Hepatocyte (in vitro differentiated cells): ENCODE measurements at regions not wholly inside any gene's neighbourhood (a gene's known extent, or its start where the extent isn't known, plus 50 kb on each side); places are given as distances from the start of the nearest gene placed in this dataset.
"Not testable (repeated sequence)": the region's sequence is repeated elsewhere in the genome, so short reads cannot be mapped to it uniquely, and the experiment has no call there.

Experiments used
- DNase-seq: peaks from one replicate; pipeline ENCODE4 v3.0.0-alpha.2; 2016; ENCODE audit warnings: low spot score
- H2AFZ ChIP-seq: fragments of 200-600 bp; sonication (generic); 2 replicates; pipeline ENCODE4 v1.6.0; 2016; ENCODE audit warnings: antibody characterized with exemption, mild to moderate bottlenecking
- H3K27ac ChIP-seq: fragments of 200-600 bp; sonication (generic); 2 replicates; pipeline ENCODE4 v1.5.1; 2016; ENCODE audit warnings: mild to moderate bottlenecking
- H3K27me3 ChIP-seq: fragments of 200-600 bp; sonication (generic); 2 replicates; pipeline ENCODE4 v1.6.1; 2016
- H3K36me3 ChIP-seq: fragments of 200-600 bp; sonication (generic); replicated peaks from 2 replicates; pipeline ENCODE4 v1.5.1; 2016; ENCODE audit warnings: low read depth; ENCODE audit not compliant: insufficient read depth
- H3K4me1 ChIP-seq: fragments of 200-600 bp; sonication (generic); 2 replicates; pipeline ENCODE4 v1.5.1; 2016; ENCODE audit warnings: mild to moderate bottlenecking, moderate library complexity; ENCODE audit not compliant: insufficient read depth
- H3K4me2 ChIP-seq: fragments of 200-600 bp; sonication (generic); 2 replicates; pipeline ENCODE4 v1.6.0; 2016
- H3K4me3 ChIP-seq: fragments of 200-600 bp; sonication (generic); 2 replicates; pipeline ENCODE4 v1.5.1; 2016; ENCODE audit warnings: mild to moderate bottlenecking
- H3K79me2 ChIP-seq: fragments of 200-600 bp; sonication (generic); 2 replicates; pipeline ENCODE4 v1.6.0; 2017; ENCODE audit warnings: mild to moderate bottlenecking
- H3K9me2 ChIP-seq: fragments of 200-600 bp; sonication (generic); replicated peaks from 2 replicates; pipeline ENCODE4 v1.6.0; 2017; ENCODE audit warnings: mild to moderate bottlenecking; ENCODE audit not compliant: insufficient read depth
- H3K9me3 ChIP-seq: fragments of 200-600 bp; sonication (generic); 2 replicates; pipeline ENCODE4 v1.5.1; 2016; ENCODE audit warnings: low read depth, mild to moderate bottlenecking
- H4K20me1 ChIP-seq: fragments of 200-600 bp; sonication (generic); 2 replicates; pipeline ENCODE4 v1.6.0; 2016; ENCODE audit warnings: mild to moderate bottlenecking; ENCODE audit not compliant: insufficient read depth, poor library complexity, severe bottlenecking
- EZH2 ChIP-seq: fragments of 200-600 bp; sonication (generic); IDR thresholded peaks from 2 replicates; pipeline ENCODE4 v1.6.1; 2016; ENCODE audit warnings: antibody characterized with exemption, mild to moderate bottlenecking, borderline replicate concordance
- EZH2phosphoT487 ChIP-seq: fragments of 200-600 bp; sonication (generic); IDR thresholded peaks from one replicate; pipeline ENCODE4 v1.6.1; 2018; ENCODE audit warnings: antibody characterized with exemption, mild to moderate bottlenecking, low read depth, moderate library complexity; ENCODE audit not compliant: unreplicated experiment, severe bottlenecking
- WGBS: methylation state at CpG from one replicate; pipeline ENCODE4 v1.1.6; 2016; ENCODE audit warnings: low lambda C conversion rate; ENCODE audit errors: missing lambda C conversion rate; 5-methylcytosine and 5-hydroxymethylcytosine counted together
- TF ChIP-seq, protein P1 (sequence below): fragments of 200-600 bp; sonication (generic); IDR thresholded peaks from 2 replicates; pipeline ENCODE4 v1.5.1; 2016; ENCODE audit warnings: antibody characterized with exemption, mild to moderate bottlenecking; ENCODE audit not compliant: poor library complexity

DNA sequence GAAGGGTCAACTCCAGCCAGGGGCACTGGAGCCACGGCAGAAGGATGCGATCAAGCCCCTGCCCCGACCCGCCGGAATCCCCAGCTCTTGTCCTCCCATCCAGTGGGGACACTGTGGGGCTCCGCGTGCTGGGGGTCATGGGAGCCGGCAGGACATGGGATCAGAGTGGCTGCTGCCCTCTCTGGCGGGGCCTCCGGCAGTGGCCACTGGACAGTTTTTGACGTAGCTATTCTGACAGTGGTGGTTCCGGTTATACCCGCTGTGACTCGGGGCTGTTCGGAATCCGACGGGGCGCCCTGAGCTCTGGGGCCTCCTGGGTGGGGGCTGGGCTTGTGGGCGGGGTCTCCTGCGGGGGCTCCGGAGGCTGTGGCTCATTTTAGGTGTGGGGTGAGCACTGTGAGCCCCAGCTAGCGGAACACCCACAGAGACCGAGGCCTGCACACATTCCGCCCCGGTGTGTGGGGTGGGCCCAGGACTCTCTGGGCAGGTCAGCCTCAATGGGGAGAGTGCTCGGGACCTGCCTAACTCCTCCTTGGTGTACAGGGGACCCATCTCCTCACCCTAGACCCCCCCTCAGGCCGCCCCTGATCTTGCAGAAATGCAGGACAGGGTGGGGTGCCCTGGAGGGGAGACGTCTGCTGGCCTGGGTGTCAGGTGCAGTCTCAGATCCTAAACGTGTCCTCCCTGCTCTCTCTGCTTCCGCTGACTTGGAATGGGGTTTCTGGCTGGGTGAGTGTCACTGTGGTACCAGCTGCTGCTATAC lies 374.2 kb downstream of the TMEM121 start:
- H3K9me2 ChIP-seq, result no peaks in the 10 kb centered on the region
- H3K4me3 ChIP-seq, result no peak overlapping the region
- H3K79me2 ChIP-seq, result no peaks in the 10 kb centered on the region
- no peak overlapping the region for H3K27ac ChIP-seq
- no peak for TF ChIP-seq EZH2phosphoT487
- TF ChIP-seq EZH2, result no peak
- TF ChIP-seq, protein P1, sequence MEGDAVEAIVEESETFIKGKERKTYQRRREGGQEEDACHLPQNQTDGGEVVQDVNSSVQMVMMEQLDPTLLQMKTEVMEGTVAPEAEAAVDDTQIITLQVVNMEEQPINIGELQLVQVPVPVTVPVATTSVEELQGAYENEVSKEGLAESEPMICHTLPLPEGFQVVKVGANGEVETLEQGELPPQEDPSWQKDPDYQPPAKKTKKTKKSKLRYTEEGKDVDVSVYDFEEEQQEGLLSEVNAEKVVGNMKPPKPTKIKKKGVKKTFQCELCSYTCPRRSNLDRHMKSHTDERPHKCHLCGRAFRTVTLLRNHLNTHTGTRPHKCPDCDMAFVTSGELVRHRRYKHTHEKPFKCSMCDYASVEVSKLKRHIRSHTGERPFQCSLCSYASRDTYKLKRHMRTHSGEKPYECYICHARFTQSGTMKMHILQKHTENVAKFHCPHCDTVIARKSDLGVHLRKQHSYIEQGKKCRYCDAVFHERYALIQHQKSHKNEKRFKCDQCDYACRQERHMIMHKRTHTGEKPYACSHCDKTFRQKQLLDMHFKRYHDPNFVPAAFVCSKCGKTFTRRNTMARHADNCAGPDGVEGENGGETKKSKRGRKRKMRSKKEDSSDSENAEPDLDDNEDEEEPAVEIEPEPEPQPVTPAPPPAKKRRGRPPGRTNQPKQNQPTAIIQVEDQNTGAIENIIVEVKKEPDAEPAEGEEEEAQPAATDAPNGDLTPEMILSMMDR, result no peak
- no peak overlapping the region for H2AFZ ChIP-seq
- H3K27me3 ChIP-seq, result no peaks in the 10 kb centered on the region
- H3K4me2 ChIP-seq, result no peak overlapping the region
- no peaks in the 10 kb centered on the region for H3K9me3 ChIP-seq
- no peaks in the 10 kb centered on the region for H3K4me1 ChIP-seq
- no peak for DNase-seq
- H4K20me1 ChIP-seq, result no peaks in the 10 kb centered on the region
- WGBS, result 91% methylated on average over 23 of the region's 30 CpGs
- H3K36me3 ChIP-seq, result no peaks in the 10 kb centered on the region

DNA sequence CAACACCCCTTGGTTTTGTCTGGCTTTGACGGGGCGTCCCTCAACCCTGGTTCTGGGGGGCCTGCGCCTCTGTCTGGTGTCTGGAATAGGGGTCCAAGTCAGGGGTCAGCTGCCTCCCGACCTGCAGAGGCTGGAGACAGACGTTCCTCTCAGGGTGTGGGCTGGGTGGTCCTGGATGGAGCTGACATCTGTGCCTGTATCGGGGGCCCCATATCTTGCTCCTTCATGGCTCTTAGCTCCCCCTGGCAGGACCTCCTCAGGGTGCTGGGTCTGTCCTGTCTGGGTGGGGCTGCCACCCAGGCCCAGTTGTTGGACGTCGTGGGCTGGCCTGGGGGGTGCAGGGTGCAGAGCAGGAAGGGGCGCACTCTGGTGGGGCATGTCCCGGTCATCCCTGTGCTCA lies 374.8 kb downstream of the TMEM121 start:
- TF ChIP-seq EZH2 (no peak), EZH2phosphoT487 (no peak)
- TF ChIP-seq, protein P1, result no peak
- no peak overlapping the region for H3K4me2 ChIP-seq
- 75% methylated on average over 10 of the region's 10 CpGs for WGBS

DNA sequence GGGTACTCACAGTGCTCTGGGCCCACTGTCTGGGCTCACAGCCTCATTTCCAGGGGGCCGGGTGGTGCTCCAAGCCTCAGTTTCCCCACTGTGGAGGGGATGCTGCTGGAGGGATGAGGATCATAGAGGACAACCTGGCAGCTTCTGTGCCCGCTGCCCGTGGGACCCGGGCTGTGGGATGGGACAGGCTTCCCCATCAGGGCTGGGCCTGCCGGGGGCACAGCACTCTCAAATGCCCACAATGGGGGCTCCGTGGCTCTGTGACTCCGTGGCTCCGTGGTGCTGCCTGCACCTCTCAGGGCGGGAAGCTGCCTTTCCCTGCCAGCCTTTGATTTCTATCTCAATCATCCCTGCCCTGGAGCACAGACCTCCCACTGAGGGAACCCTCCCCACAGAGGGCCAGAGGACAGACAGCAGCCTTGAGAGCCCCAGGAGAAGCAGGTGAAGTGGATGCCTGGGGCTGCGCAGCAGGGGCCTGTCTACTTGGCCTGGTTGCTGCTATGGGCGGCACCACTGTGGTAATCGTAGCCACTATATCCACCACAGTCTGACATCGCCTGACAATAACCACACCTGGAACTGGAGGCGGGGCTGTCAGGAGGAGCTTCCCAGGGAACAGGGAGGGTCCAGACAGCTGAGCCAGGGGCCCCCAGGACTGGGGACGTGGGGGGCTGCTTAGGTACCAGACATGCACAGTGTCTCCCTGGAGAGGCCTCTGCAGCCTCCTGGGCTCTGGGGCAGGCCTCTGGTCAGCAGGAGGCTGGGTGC lies 375.9 kb downstream of the TMEM121 start:
- Histone ChIP-seq H4K20me1 (no peaks in the 10 kb centered on the region), H3K4me1 (no peaks in the 10 kb centered on the region), H2AFZ (no peak overlapping the region), H3K36me3 (no peaks in the 10 kb centered on the region), H3K27ac (no peak overlapping the region), H3K27me3 (no peaks in the 10 kb centered on the region), H3K4me3 (no peak overlapping the region), H3K9me2 (no peaks in the 10 kb centered on the region), H3K4me2 (no peak overlapping the region), H3K79me2 (no peaks in the 10 kb centered on the region), H3K9me3 (no peaks in the 10 kb centered on the region)
- TF ChIP-seq EZH2 (no peak), EZH2phosphoT487 (no peak)
- TF ChIP-seq, protein P1, result no peak
- DNase-seq, result no peak
- WGBS, result 78% methylated on average over 12 of the region's 15 CpGs

More for the DNA sequence above, 374.8 kb downstream of the TMEM121 start:
- Histone ChIP-seq H3K36me3 (no peaks in the 10 kb centered on the region), H4K20me1 (no peaks in the 10 kb centered on the region), H3K4me3 (no peak overlapping the region), H3K79me2 (no peaks in the 10 kb centered on the region), H2AFZ (no peak overlapping the region), H3K27me3 (no peaks in the 10 kb centered on the region), H3K4me1 (no peaks in the 10 kb centered on the region), H3K9me2 (no peaks in the 10 kb centered on the region), H3K27ac (no peak overlapping the region), H3K9me3 (no peaks in the 10 kb centered on the region)
- DNase-seq, result no peak

DNA sequence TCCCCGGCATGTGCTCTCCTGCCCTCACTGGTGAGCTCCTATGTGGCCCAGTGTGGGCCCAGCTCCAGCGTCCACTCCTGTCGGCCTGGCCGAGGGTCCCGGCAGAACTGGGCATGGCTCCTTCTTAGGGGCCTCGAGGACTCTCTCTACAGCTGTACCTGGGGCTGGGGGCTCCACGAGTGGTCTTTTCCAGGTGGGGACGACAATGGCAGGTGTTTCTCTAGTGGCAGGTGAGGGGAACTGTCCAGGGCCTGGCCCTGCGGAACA lies 376.4 kb downstream of the TMEM121 start:
- DNase-seq, H3K9me3 ChIP-seq, H4K20me1 ChIP-seq, H3K27me3 ChIP-seq, H3K36me3 ChIP-seq, H3K27ac ChIP-seq, H3K4me3 ChIP-seq, H3K4me2 ChIP-seq, H3K4me1 ChIP-seq, H3K79me2 ChIP-seq, H2AFZ ChIP-seq, H3K9me2 ChIP-seq: not testable (repeated sequence)
- 77% methylated on average over 8 of the region's 9 CpGs for WGBS
